SK-N-SH (cell line): ENCODE measurements at regions not wholly inside any gene's neighbourhood (a gene's known extent, or its start where the extent isn't known, plus 50 kb on each side); places are given as distances from the start of the nearest gene placed in this dataset.

Source experiments
- CTCF ChIA-PET: fragments of 300-600, 350-600 bp; formaldehyde crosslinking; extraction: SDS; loops from one replicate; lab custom pipeline; 2021; lab: Yijun Ruan, JAX
- POLR2A ChIA-PET: fragments of 350-600 bp; sonication (Branson Sonifier 250); formaldehyde crosslinking; extraction: SDS; loops from one replicate; lab custom pipeline; 2020; ENCODE audit warnings: antibody characterized with exemption, inconsistent platforms; lab: Yijun Ruan, JAX
- DNase-seq: peaks from one replicate; pipeline ENCODE4 v3.0.0; 2012
- H2AFZ ChIP-seq: fragments of 200-600 bp; sonication (generic); 2 replicates; pipeline ENCODE4 v1.8.1; 2016; ENCODE audit warnings: antibody characterized with exemption, mild to moderate bottlenecking, low read depth
- H3F3A ChIP-seq: fragments of 200-600 bp; sonication (generic); replicated peaks from 2 replicates; pipeline ENCODE3; 2016; ENCODE audit warnings: antibody characterized with exemption, mild to moderate bottlenecking; ENCODE audit not compliant: insufficient read depth
- H3K27ac ChIP-seq, 2 experiments: fragments of 200-500 bp in 1 of 2; fragments of 200-600 bp in 1 of 2; sonication (Bioruptor generic) in 1 of 2; sonication (generic), shearing (Covaris generic) in 1 of 2; 2 replicates each; pipeline versions ENCODE4 v1.5.1 to v1.6.1; 2014 to 2016; ENCODE audit warnings: low read depth in 2 of 2, inconsistent platforms in 1 of 2, low read length in 1 of 2, mild to moderate bottlenecking in 1 of 2, mixed read lengths in 1 of 2
- H3K27me3 ChIP-seq: fragments of 200-600 bp; sonication (generic), shearing (Covaris generic); 2 replicates; pipeline ENCODE4 v1.6.1; 2016; ENCODE audit warnings: mixed run types; ENCODE audit not compliant: insufficient read depth
- H3K36me3 ChIP-seq, 2 experiments: fragments of 200-500 bp in 1 of 2; fragments of 200-600 bp in 1 of 2; sonication (Bioruptor generic) in 1 of 2; sonication (generic) in 1 of 2; replicated peaks in 1 of 2; 2 replicates each; pipeline versions ENCODE3 to v1.5.1; 2014 to 2016; ENCODE audit warnings: low read length in 1 of 2, mild to moderate bottlenecking in 1 of 2; ENCODE audit not compliant: insufficient read depth in 2 of 2, control insufficient read depth in 1 of 2
- H3K4me1 ChIP-seq, 2 experiments: fragments of 200-500 bp in 1 of 2; fragments of 200-600 bp in 1 of 2; sonication (Bioruptor generic) in 1 of 2; sonication (generic), shearing (Covaris generic) in 1 of 2; 2 replicates each; pipeline versions ENCODE4 v1.5.1 to v1.6.1; 2014 to 2016; ENCODE audit warnings: low read depth in 1 of 2, low read length in 1 of 2, mixed run types in 1 of 2; ENCODE audit not compliant: insufficient read depth in 2 of 2, control insufficient read depth in 1 of 2
- H3K4me2 ChIP-seq: fragments of 200-600 bp; sonication (generic), shearing (Covaris generic); 2 replicates; pipeline ENCODE4 v1.6.1; 2017; ENCODE audit warnings: mixed run types
- H3K4me3 ChIP-seq, 2 experiments: fragments of 200-500 bp in 1 of 2; fragments of 200-600 bp in 1 of 2; sonication (Bioruptor generic) in 1 of 2; sonication (generic), shearing (Covaris generic) in 1 of 2; 2 replicates each; pipeline versions ENCODE4 v1.5.1 to v1.8.1; 2014 to 2016; ENCODE audit warnings: low read depth in 2 of 2, inconsistent platforms in 1 of 2, low read length in 1 of 2, mild to moderate bottlenecking in 1 of 2, mixed read lengths in 1 of 2, moderate library complexity in 1 of 2
- H3K79me2 ChIP-seq: fragments of 200-600 bp; sonication (generic); 2 replicates; pipeline ENCODE4 v1.8.1; 2017; ENCODE audit warnings: mild to moderate bottlenecking; ENCODE audit not compliant: insufficient read depth
- H3K9ac ChIP-seq: fragments of 200-600 bp; sonication (generic); 2 replicates; pipeline ENCODE4 v1.6.1; 2017; ENCODE audit warnings: mixed run types
- H3K9me2 ChIP-seq: fragments of 200-600 bp; sonication (generic); 2 replicates; pipeline ENCODE4 v1.6.1; 2017; ENCODE audit warnings: mixed run types
- H3K9me3 ChIP-seq: fragments of 200-600 bp; sonication (generic); 2 replicates; pipeline ENCODE4 v1.6.1; 2017; ENCODE audit warnings: mixed run types, mild to moderate bottlenecking, moderate library complexity
- H4K20me1 ChIP-seq: fragments of 200-600 bp; sonication (generic); 2 replicates; pipeline ENCODE4 v1.6.1; 2017; ENCODE audit warnings: mild to moderate bottlenecking, mixed run types; ENCODE audit not compliant: insufficient read depth
- CHD2 ChIP-seq: fragments of 150-350 bp; IDR thresholded peaks from 2 replicates; pipeline ENCODE4 v1.6.1; 2018; ENCODE audit warnings: low read length; ENCODE audit not compliant: partially characterized antibody
- CTCF ChIP-seq: fragments of 200-600 bp; sonication (generic); IDR thresholded peaks from 2 replicates; pipeline ENCODE4 v1.6.1; 2017; ENCODE audit warnings: antibody characterized with exemption, mild to moderate bottlenecking, moderate library complexity
- ELF1 ChIP-seq: IDR thresholded peaks from 2 replicates; pipeline ENCODE4 v1.4.0; 2012
- EZH2phosphoT487 ChIP-seq: fragments of 200-600 bp; sonication (generic); IDR thresholded peaks from 2 replicates; pipeline ENCODE4 v1.6.1; 2017; ENCODE audit warnings: low read depth, mixed run types, mild to moderate bottlenecking, antibody characterized with exemption, moderate library complexity, borderline replicate concordance
- IRF3 ChIP-seq: fragments of 150-350 bp; IDR thresholded peaks from 2 replicates; pipeline ENCODE4 v1.6.1; 2016; ENCODE audit warnings: mild to moderate bottlenecking, low read depth, low read length
- JUND ChIP-seq: IDR thresholded peaks from 2 replicates; pipeline ENCODE4 v1.4.0; 2012
- MXI1 ChIP-seq: IDR thresholded peaks from 2 replicates; pipeline ENCODE4 v1.6.1; 2012; ENCODE audit warnings: mild to moderate bottlenecking, low read depth, low read length, improper control_type of control experiment
- NFIC ChIP-seq: IDR thresholded peaks from 2 replicates; pipeline ENCODE4 v1.4.0; 2012; ENCODE audit warnings: borderline replicate concordance
- NRF1 ChIP-seq: IDR thresholded peaks from 2 replicates; pipeline ENCODE4 v1.6.1; 2012; ENCODE audit warnings: low read depth, mild to moderate bottlenecking, low read length
- PBX3 ChIP-seq: IDR thresholded peaks from 2 replicates; pipeline ENCODE4; 2012
- RFX5 ChIP-seq: IDR thresholded peaks from 2 replicates; pipeline ENCODE4 v1.6.1; 2012; ENCODE audit warnings: mild to moderate bottlenecking, improper control_type of control experiment, low read length
- SIN3A ChIP-seq: IDR thresholded peaks from 2 replicates; pipeline ENCODE4 v1.6.1; 2012; ENCODE audit warnings: low read depth, mild to moderate bottlenecking, low read length, moderate library complexity, borderline replicate concordance
- TCF12 ChIP-seq: IDR thresholded peaks from 2 replicates; pipeline ENCODE4 v1.4.0; 2012
- TEAD4 ChIP-seq: IDR thresholded peaks from 2 replicates; pipeline ENCODE4 v1.4.0; 2012; ENCODE audit warnings: mild to moderate bottlenecking, borderline replicate concordance; ENCODE audit not compliant: insufficient read depth
- USF1 ChIP-seq: IDR thresholded peaks from 2 replicates; pipeline ENCODE4 v1.4.0; 2012; ENCODE audit warnings: low read depth, borderline replicate concordance
- USF2 ChIP-seq: fragments of 150-350 bp; IDR thresholded peaks from 2 replicates; pipeline ENCODE4 v1.6.1; 2017; ENCODE audit warnings: antibody characterized with exemption, low read length, low read depth, borderline replicate concordance
- WGBS: methylation state at CpG from one replicate; pipeline ENCODE4 v1.1.6; 2017; ENCODE audit warnings: low lambda C conversion rate; 5-methylcytosine and 5-hydroxymethylcytosine counted together

- Histone ChIP-seq H3K4me3 (no peak overlapping the region), H3K27me3 (no peaks in the 10 kb centered on the region), H3K9ac (no peak overlapping the region), H3K36me3 (no peaks in the 10 kb centered on the region), H3K9me2 (no peaks in the 10 kb centered on the region), H3K79me2 (no peaks in the 10 kb centered on the region), H3F3A (peaks cover 25% of the 10 kb centered on the region), H4K20me1 (no peaks in the 10 kb centered on the region), H3K4me1 (peaks cover 6 to 25% of the 10 kb centered on the region in 2 experiments), H2AFZ (no peak overlapping the region), H3K9me3 (no peaks in the 10 kb centered on the region), H3K27ac (no peak overlapping the region), H3K4me2 (no peak overlapping the region)
- no peak for DNase-seq
- TF ChIP-seq USF2 (no peak), PBX3 (no peak), IRF3 (no peak), CTCF (no peak), CHD2 (no peak), TCF12 (no peak)
- 95% methylated on average over 4 of the region's 4 CpGs for WGBS
- POLR2A ChIA-PET, result no interaction called here
- CTCF ChIA-PET, result interaction anchor here (1.4 to 3.2 kb wide), 3 partner anchors 24 to 443 kb away, joined by 3 to 28 read pairs (median 4); no protein-coding TSS in a partner anchor
Measured at GRCh38 chr7:54812756-54813322, 53.8 kb upstream of the SEC61G start.

GRCh38 chr7:54813398-54813797 is 54.4 kb upstream of the SEC61G start:
- Histone ChIP-seq H4K20me1 (no peaks in the 10 kb centered on the region), H2AFZ (no peak overlapping the region)
- no peak for TF ChIP-seq EZH2phosphoT487
- no peak for TF ChIP-seq ELF1
- no peak for TF ChIP-seq IRF3
- TF ChIP-seq USF1, result no peak
- TF ChIP-seq MXI1, result no peak
- TF ChIP-seq NFIC, result no peak
- TF ChIP-seq TEAD4, result no peak
- TF ChIP-seq NRF1, result no peak
- no peak for TF ChIP-seq SIN3A
- no peak for TF ChIP-seq JUND
- no peak for TF ChIP-seq RFX5
- TF ChIP-seq, all 33 proteins: peak for 0
- 86% methylated on average over 6 of the region's 6 CpGs for WGBS
- no peaks in the 10 kb centered on the region for H3K9me2 ChIP-seq
- no peak overlapping the region for H3K27ac ChIP-seq
- ChIA-PET POLR2A (no interaction called here), CTCF (interaction anchor here (0.6 to 3.2 kb wide), 4 partner anchors 25 to 442 kb away, joined by 3 to 28 read pairs (median 4); no protein-coding TSS in a partner anchor)
- no peaks in the 10 kb centered on the region for H3K79me2 ChIP-seq
- H3K27me3 ChIP-seq, result no peaks in the 10 kb centered on the region
- no peak overlapping the region for H3K4me2 ChIP-seq
- no peaks in the 10 kb centered on the region for H3K36me3 ChIP-seq
- no peak overlapping the region for H3K9ac ChIP-seq
- H3K9me3 ChIP-seq, result no peaks in the 10 kb centered on the region
- H3K4me1 ChIP-seq, result peaks cover 6 to 25% of the 10 kb centered on the region in 2 experiments
- no peak overlapping the region for H3K4me3 ChIP-seq
- H3F3A ChIP-seq, result peaks cover 25% of the 10 kb centered on the region
- no peak for DNase-seq
